ENCODE measurements at regions not wholly inside any gene's neighbourhood (a gene's known extent, or its start where the extent isn't known, plus 50 kb on each side); places are given as distances from the start of the nearest gene placed in this dataset.
"Not testable (repeated sequence)": the region's sequence is repeated elsewhere in the genome, so short reads cannot be mapped to it uniquely, and the experiment has no call there.

- not testable (repeated sequence) for TF ChIP-seq POLR2AphosphoS5, POLR2A (IDR thresholded peaks at IDR 0.05)
- TF ChIP-seq, protein P1, sequence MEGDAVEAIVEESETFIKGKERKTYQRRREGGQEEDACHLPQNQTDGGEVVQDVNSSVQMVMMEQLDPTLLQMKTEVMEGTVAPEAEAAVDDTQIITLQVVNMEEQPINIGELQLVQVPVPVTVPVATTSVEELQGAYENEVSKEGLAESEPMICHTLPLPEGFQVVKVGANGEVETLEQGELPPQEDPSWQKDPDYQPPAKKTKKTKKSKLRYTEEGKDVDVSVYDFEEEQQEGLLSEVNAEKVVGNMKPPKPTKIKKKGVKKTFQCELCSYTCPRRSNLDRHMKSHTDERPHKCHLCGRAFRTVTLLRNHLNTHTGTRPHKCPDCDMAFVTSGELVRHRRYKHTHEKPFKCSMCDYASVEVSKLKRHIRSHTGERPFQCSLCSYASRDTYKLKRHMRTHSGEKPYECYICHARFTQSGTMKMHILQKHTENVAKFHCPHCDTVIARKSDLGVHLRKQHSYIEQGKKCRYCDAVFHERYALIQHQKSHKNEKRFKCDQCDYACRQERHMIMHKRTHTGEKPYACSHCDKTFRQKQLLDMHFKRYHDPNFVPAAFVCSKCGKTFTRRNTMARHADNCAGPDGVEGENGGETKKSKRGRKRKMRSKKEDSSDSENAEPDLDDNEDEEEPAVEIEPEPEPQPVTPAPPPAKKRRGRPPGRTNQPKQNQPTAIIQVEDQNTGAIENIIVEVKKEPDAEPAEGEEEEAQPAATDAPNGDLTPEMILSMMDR (IDR thresholded peaks at IDR 0.05), result not testable (repeated sequence)
Observed at GRCh38 chr12:8403834-8404233, 51.9 kb upstream of the CLEC6A start.

Measured in prostate gland (tissue), 2 donors.